ENCODE measurements at regions not wholly inside any gene's neighbourhood (a gene's known extent, or its start where the extent isn't known, plus 50 kb on each side); places are given as distances from the start of the nearest gene placed in this dataset.

DNA sequence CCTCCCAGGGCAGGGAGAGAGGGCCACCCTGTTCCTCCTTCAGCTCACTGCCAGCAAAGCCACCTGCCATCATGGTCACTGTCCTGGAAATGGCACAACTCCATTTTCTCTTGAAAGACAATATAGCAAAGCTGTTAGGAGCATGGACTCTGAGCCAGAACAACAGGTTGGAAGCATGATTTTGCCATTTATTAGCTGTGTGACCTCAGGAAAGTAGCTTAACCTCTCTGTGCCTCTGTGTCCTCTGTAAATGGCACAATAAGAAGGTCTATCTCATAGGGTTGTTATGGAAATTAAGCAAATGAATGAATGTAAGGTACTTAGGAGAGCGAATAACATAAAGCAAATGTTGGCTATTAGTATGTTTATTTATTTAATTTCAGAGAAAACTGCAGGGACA is 730.4 kb upstream of the ID2 start:
- Histone ChIP-seq H3K27ac (ENCODE audit: low read depth, low read length) (no peak overlapping the region), H3K36me3 (ENCODE audit: control insufficient read depth, insufficient read depth, low read length) (no peaks in the 10 kb centered on the region), H3K4me3 (ENCODE audit: low read length) (no peak overlapping the region), H3K27me3 (ENCODE audit: control insufficient read depth, insufficient read depth, low read length, poor library complexity, severe bottlenecking) (no peaks in the 10 kb centered on the region), H3K9ac (ENCODE audit: extremely low read depth, low read length, poor library complexity, severe bottlenecking) (no peak overlapping the region), H3K4me1 (ENCODE audit: control insufficient read depth, insufficient read depth, low read length) (no peaks in the 10 kb centered on the region), H3K9me3 (ENCODE audit: control insufficient read depth, low read length) (no peaks in the 10 kb centered on the region)
- H3K27ac Mint-ChIP-seq: no peak overlapping the region
- H3K4me1 Mint-ChIP-seq: peaks cover 12% of the 10 kb centered on the region
- DNase-seq: no peak
- H3K36me3 Mint-ChIP-seq (ENCODE audit: low read depth): no peaks in the 10 kb centered on the region
- no peaks in the 10 kb centered on the region for H3K9me3 Mint-ChIP-seq
- H3K4me3 Mint-ChIP-seq: no peak overlapping the region
- TF ChIP-seq, protein P1, sequence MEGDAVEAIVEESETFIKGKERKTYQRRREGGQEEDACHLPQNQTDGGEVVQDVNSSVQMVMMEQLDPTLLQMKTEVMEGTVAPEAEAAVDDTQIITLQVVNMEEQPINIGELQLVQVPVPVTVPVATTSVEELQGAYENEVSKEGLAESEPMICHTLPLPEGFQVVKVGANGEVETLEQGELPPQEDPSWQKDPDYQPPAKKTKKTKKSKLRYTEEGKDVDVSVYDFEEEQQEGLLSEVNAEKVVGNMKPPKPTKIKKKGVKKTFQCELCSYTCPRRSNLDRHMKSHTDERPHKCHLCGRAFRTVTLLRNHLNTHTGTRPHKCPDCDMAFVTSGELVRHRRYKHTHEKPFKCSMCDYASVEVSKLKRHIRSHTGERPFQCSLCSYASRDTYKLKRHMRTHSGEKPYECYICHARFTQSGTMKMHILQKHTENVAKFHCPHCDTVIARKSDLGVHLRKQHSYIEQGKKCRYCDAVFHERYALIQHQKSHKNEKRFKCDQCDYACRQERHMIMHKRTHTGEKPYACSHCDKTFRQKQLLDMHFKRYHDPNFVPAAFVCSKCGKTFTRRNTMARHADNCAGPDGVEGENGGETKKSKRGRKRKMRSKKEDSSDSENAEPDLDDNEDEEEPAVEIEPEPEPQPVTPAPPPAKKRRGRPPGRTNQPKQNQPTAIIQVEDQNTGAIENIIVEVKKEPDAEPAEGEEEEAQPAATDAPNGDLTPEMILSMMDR (conservative IDR thresholded peaks at IDR 0.05): no peak
- 97 to 100% methylated on average over 1 of the region's 1 CpG for WGBS, 2 experiments (ENCODE audit: insufficient coverage in 1 of 2, insufficient read length in 1 of 2)
- peaks cover 5% of the 10 kb centered on the region for H3K27me3 Mint-ChIP-seq (ENCODE audit: insufficient read depth)

DNA sequence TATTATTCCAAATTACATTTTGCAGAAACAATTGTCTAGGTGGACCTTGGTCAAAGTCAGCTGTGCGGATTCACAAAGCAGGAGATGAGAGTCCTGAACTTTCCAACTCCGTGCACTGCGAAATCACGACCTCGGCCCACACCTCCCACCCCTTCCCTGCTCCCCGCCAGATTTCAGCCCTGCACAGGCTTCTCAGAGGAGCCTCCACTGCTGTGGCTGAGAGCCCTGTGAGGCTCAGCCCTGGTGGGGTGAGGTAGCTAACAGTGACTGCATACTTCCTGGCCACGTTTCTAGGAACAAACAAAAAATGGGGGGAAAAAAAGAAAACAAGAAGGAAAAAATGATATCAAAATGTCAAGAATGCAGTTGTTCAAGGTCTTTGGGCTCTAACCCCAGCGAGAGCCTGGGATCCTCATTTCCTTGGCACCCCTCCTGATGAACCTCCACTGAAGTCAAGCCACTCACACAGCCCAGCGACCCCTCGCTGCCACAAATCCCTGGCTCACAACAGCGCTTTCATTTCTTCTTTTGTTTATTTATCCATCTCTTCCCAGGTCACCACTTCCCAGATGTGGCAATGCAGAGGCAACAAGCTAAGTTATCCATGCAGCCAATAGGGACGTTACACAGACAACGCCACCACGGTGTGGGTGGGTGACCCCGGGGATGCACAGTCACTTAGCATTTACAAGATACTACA is 729.7 kb upstream of the ID2 start:
- no peak for DNase-seq
- Histone ChIP-seq H3K4me1 (ENCODE audit: control insufficient read depth, insufficient read depth, low read length) (no peaks in the 10 kb centered on the region), H3K27ac (ENCODE audit: low read depth, low read length) (no peak overlapping the region), H3K4me3 (ENCODE audit: low read length) (no peak overlapping the region), H3K36me3 (ENCODE audit: control insufficient read depth, insufficient read depth, low read length) (no peaks in the 10 kb centered on the region), H3K27me3 (ENCODE audit: control insufficient read depth, insufficient read depth, low read length, poor library complexity, severe bottlenecking) (no peaks in the 10 kb centered on the region), H3K9me3 (ENCODE audit: control insufficient read depth, low read length) (no peaks in the 10 kb centered on the region), H3K9ac (ENCODE audit: extremely low read depth, low read length, poor library complexity, severe bottlenecking) (no peak overlapping the region)
- 90 to 100% methylated on average over 2 to 15 of the region's 15 CpGs for WGBS, 2 experiments (ENCODE audit: insufficient coverage in 1 of 2, insufficient read length in 1 of 2)
- Mint-ChIP-seq H3K4me1 (peaks cover 16% of the 10 kb centered on the region), H3K27me3 (ENCODE audit: insufficient read depth) (peaks cover 5% of the 10 kb centered on the region), H3K4me3 (no peak overlapping the region), H3K36me3 (ENCODE audit: low read depth) (no peaks in the 10 kb centered on the region), H3K27ac (no peak overlapping the region), H3K9me3 (no peaks in the 10 kb centered on the region)
- TF ChIP-seq, protein P1 (conservative IDR thresholded peaks at IDR 0.05): no peak

GRCh38 chr2:7953195-7953594 is 728.7 kb upstream of the ID2 start:
- WGBS, 2 experiments (ENCODE audit: insufficient coverage in 1 of 2, insufficient read length in 1 of 2): 83 to 88% methylated on average over 3 to 6 of the region's 6 CpGs

More at GRCh38 chr2:7953195-7953594, 728.7 kb upstream of the ID2 start:
- no peaks in the 10 kb centered on the region for H3K36me3 ChIP-seq (ENCODE audit: control insufficient read depth, insufficient read depth, low read length)
- Mint-ChIP-seq H3K27ac (no peak overlapping the region), H3K36me3 (ENCODE audit: low read depth) (no peaks in the 10 kb centered on the region), H3K27me3 (ENCODE audit: insufficient read depth) (peaks cover 5% of the 10 kb centered on the region), H3K9me3 (no peaks in the 10 kb centered on the region), H3K4me3 (no peak overlapping the region), H3K4me1 (peaks cover 16% of the 10 kb centered on the region)
- TF ChIP-seq, protein P1 (conservative IDR thresholded peaks at IDR 0.05): no peak
- peak overlapping the region; percentile 41 for H3K27ac ChIP-seq (ENCODE audit: low read depth, low read length)
- H3K27me3 ChIP-seq (ENCODE audit: control insufficient read depth, insufficient read depth, low read length, poor library complexity, severe bottlenecking): no peaks in the 10 kb centered on the region
- H3K9ac ChIP-seq (ENCODE audit: extremely low read depth, low read length, poor library complexity, severe bottlenecking): no peak overlapping the region
- H3K4me3 ChIP-seq (ENCODE audit: low read length): no peak overlapping the region
- H3K9me3 ChIP-seq (ENCODE audit: control insufficient read depth, low read length): no peaks in the 10 kb centered on the region
- no peaks in the 10 kb centered on the region for H3K4me1 ChIP-seq (ENCODE audit: control insufficient read depth, insufficient read depth, low read length)
- DNase-seq: no peak

All from endodermal cell (in vitro differentiated cells).